HUES48 (cell line): ENCODE measurements at regions not wholly inside any gene's neighbourhood (a gene's known extent, or its start where the extent isn't known, plus 50 kb on each side); places are given as distances from the start of the nearest gene placed in this dataset.

Experiments used
- H3K27ac ChIP-seq: one replicate; pipeline ENCODE4 v1.7.0; 2013; ENCODE audit warnings: low read depth, low read length, inconsistent platforms
- H3K27me3 ChIP-seq: 2 replicates; pipeline ENCODE4 v1.6.1; 2013; ENCODE audit warnings: mild to moderate bottlenecking, low read length; ENCODE audit not compliant: control insufficient read depth, insufficient read depth
- H3K36me3 ChIP-seq: 2 replicates; pipeline ENCODE4 v1.6.1; 2013; ENCODE audit warnings: low read length; ENCODE audit not compliant: control insufficient read depth, insufficient read depth
- H3K4me1 ChIP-seq: 2 replicates; pipeline ENCODE4 v1.6.1; 2013; ENCODE audit warnings: mild to moderate bottlenecking, low read length; ENCODE audit not compliant: control insufficient read depth, insufficient read depth
- H3K4me3 ChIP-seq: 2 replicates; pipeline ENCODE4 v1.5.1; 2013; ENCODE audit warnings: mild to moderate bottlenecking, low read depth, low read length
- H3K9ac ChIP-seq: 2 replicates; pipeline ENCODE4 v1.6.1; 2013; ENCODE audit warnings: mild to moderate bottlenecking, low read depth, low read length, moderate library complexity
- H3K9me3 ChIP-seq: 2 replicates; pipeline ENCODE4 v1.6.1; 2013; ENCODE audit warnings: low read length; ENCODE audit not compliant: control insufficient read depth, insufficient read depth

GRCh38 chr18:38900445-38900844, 1334.8 kb upstream of the CELF4 start:
- no peak overlapping the region for H3K9ac ChIP-seq
- H3K4me3 ChIP-seq, result no peak overlapping the region
- no peaks in the 10 kb centered on the region for H3K9me3 ChIP-seq
- no peaks in the 10 kb centered on the region for H3K27me3 ChIP-seq
- peaks cover 5% of the 10 kb centered on the region for H3K4me1 ChIP-seq
- H3K27ac ChIP-seq, result no peak overlapping the region
- no peaks in the 10 kb centered on the region for H3K36me3 ChIP-seq

- Histone ChIP-seq H3K36me3 (no peaks in the 10 kb centered on the region), H3K27ac (no peak overlapping the region), H3K9me3 (no peaks in the 10 kb centered on the region), H3K27me3 (no peaks in the 10 kb centered on the region), H3K9ac (no peak overlapping the region), H3K4me3 (no peak overlapping the region), H3K4me1 (peaks cover 5% of the 10 kb centered on the region)
These were observed 1334.4 kb upstream of the CELF4 start for GRCh38 chr18:38900031-38900430.

DNA sequence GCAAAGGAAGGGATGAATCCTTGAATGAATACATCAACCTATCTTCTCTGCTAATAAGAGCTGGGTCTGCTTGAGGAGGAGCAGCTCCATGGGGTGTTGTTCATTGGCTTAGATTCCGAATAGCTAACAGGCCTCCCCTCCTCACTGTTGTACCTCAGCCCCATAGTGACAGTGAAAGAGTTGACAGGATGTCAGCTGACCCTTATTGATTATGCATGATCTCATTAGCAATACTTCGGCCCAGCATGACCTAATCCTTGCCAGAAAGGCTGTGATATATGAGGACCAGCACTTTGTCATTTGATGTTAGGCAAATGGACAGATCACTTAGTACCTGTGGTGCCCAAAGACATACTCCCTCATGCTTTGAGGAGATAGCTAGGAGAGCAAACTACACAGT, 1333.7 kb upstream of the CELF4 start:
- Histone ChIP-seq H3K27me3 (no peaks in the 10 kb centered on the region), H3K4me1 (peaks cover 5% of the 10 kb centered on the region), H3K9ac (no peak overlapping the region)

DNA sequence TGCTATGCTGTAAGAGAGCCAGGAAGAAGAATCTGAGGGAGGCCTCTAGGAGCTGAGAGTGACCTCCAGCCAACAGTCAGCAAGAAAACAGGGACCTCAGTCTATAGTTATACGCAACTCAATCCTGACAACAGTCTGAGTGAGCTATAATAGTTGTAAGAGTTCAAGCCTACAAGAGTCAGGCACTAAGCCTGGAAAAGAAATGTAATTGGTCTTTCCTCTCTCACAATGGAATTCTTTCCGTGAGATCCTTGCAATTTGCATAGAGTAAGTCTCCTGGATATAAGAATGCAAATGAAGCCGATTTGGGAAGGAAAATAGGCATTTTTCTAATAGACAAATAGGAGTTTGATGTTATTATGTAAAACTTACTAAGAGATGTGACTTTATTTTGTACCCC, 1332.6 kb upstream of the CELF4 start:
- no peaks in the 10 kb centered on the region for H3K36me3 ChIP-seq
- H3K4me1 ChIP-seq, result peaks cover 5% of the 10 kb centered on the region
- no peaks in the 10 kb centered on the region for H3K27me3 ChIP-seq
- H3K9ac ChIP-seq, result no peak overlapping the region
- no peaks in the 10 kb centered on the region for H3K9me3 ChIP-seq
- H3K27ac ChIP-seq, result no peak overlapping the region
- no peak overlapping the region for H3K4me3 ChIP-seq

More for the DNA sequence above, 1333.7 kb upstream of the CELF4 start:
- H3K9me3 ChIP-seq, result no peaks in the 10 kb centered on the region
- no peak overlapping the region for H3K4me3 ChIP-seq
- H3K36me3 ChIP-seq, result no peaks in the 10 kb centered on the region
- no peak overlapping the region for H3K27ac ChIP-seq

- H3K4me1 ChIP-seq, result peaks cover 5% of the 10 kb centered on the region
These were observed 1330.0 kb upstream of the CELF4 start for GRCh38 chr18:38895560-38895959.

DNA sequence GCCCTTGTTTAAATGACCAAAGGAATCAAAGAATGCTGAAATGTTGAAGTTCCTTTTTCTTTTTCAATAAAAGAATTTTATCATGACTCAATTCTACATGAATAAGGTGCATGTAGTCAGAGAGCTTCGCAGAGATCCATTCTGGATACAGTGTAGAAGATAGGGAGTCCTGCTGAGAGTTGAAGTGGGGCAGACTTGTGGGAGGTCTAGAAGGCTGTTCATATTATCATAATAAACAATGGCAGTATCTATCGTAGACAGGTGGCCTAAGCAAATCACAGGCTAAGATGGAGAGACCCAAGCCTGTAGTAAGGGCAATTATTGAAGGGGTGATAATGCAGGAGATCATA, 1322.0 kb upstream of the CELF4 start:
- Histone ChIP-seq H3K9me3 (no peaks in the 10 kb centered on the region), H3K4me1 (peaks cover 9% of the 10 kb centered on the region; the same call in 1 of the 2 replicates), H3K27me3 (no peaks in the 10 kb centered on the region), H3K4me3 (no peak overlapping the region), H3K36me3 (no peaks in the 10 kb centered on the region), H3K27ac (no peak overlapping the region), H3K9ac (no peak overlapping the region)

More at GRCh38 chr18:38895560-38895959, 1330.0 kb upstream of the CELF4 start:
- Histone ChIP-seq H3K36me3 (no peaks in the 10 kb centered on the region), H3K4me3 (no peak overlapping the region), H3K9me3 (no peaks in the 10 kb centered on the region), H3K27ac (no peak overlapping the region), H3K9ac (no peak overlapping the region), H3K27me3 (no peaks in the 10 kb centered on the region)

GRCh38 chr18:38886861-38887670, 1321.5 kb upstream of the CELF4 start:
- H3K4me1 ChIP-seq, result peaks cover 9% of the 10 kb centered on the region; the same call in 1 of the 2 replicates
- no peaks in the 10 kb centered on the region for H3K27me3 ChIP-seq
- no peak overlapping the region for H3K4me3 ChIP-seq
- H3K9me3 ChIP-seq, result no peaks in the 10 kb centered on the region
- H3K27ac ChIP-seq, result no peak overlapping the region
- H3K36me3 ChIP-seq, result no peaks in the 10 kb centered on the region
- H3K9ac ChIP-seq, result no peak overlapping the region

DNA sequence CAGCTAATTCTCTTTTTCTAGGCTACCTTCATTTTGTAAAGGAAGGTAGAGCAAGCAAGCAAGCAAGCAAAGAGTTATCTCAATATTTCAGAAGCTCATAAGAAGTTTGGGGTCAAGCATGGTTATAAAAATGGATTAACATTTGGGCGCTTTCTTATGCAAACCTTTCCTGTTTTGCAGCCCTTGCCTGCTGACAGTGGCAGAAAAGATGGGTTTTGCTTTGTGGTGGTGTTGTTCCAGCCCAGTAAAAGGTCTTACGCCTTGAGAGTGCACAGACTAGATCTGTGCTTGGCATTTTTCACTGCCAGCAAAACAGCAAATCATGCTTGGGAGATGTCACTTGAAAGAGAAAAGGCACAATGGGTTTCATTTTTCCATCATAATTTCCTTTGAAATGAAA, 1320.6 kb upstream of the CELF4 start:
- no peak overlapping the region for H3K4me3 ChIP-seq
- no peaks in the 10 kb centered on the region for H3K27me3 ChIP-seq
- peaks cover 9% of the 10 kb centered on the region; the same call in 1 of the 2 replicates for H3K4me1 ChIP-seq
- no peak overlapping the region for H3K9ac ChIP-seq
- H3K36me3 ChIP-seq, result no peaks in the 10 kb centered on the region
- no peak overlapping the region for H3K27ac ChIP-seq
- H3K9me3 ChIP-seq, result no peaks in the 10 kb centered on the region

DNA sequence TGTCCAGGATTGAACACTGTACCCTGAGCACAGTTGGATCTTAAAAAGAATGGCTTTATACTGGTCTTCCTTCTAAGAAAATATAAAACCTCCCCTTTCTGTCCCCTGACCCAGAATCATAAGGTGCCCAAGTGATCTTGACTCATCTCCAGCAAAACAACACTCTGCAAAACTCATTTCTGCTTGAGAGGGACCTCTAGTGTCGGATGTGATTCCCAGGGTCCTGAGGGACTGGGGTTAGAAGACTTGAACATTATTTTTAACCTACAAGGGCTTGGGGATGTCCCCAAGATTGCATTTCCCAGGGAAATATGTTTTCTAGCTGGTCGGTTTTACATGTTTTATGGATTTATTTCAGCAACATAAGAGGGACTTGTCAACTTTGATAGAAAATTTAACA, 1318.5 kb upstream of the CELF4 start:
- Histone ChIP-seq H3K27me3 (no peaks in the 10 kb centered on the region), H3K4me1 (peaks cover 13% of the 10 kb centered on the region), H3K9me3 (no peaks in the 10 kb centered on the region), H3K4me3 (no peak overlapping the region), H3K27ac (no peak overlapping the region), H3K36me3 (no peaks in the 10 kb centered on the region), H3K9ac (no peak overlapping the region)

DNA sequence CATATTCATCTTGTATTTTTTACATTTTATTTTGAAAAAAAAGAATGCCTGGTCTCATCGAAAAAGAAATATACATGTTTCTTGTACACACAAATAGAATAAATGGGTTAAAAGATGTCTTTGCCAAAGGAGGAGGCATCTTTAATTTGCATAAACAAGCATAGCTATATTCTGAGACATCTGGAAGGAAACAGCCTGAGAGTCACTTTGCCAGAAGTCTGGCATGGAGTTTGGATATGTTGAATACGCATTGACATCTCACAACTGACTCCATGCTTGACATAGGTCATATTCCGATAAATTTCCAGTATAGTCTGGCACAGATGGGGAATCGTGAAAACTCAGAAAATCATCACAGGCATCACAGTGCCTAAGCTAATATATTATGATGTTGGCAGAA, 1317.5 kb upstream of the CELF4 start:
- Histone ChIP-seq H3K4me1 (peaks cover 13% of the 10 kb centered on the region), H3K9ac (no peak overlapping the region), H3K4me3 (no peak overlapping the region), H3K36me3 (no peaks in the 10 kb centered on the region), H3K27me3 (no peaks in the 10 kb centered on the region), H3K9me3 (no peaks in the 10 kb centered on the region), H3K27ac (no peak overlapping the region)

DNA sequence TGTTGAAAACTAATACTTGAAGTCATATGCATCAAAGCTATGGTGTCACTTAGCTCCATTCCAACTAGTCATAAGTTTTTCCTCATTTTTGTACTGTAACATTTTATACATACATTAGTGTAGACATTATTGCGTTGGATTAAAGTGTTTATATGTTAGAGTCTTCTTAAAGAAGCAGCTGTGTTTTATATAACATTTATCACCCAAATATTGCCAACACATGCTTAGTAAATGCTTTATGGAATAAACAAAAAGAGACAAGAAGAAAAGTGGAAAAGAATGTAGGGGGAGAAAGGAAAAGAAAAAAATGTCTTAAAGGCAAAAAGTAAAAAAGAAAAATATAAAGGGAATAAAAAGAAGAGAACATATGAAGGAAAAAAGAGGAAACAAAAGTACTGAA, 1314.3 kb upstream of the CELF4 start:
- no peaks in the 10 kb centered on the region for H3K9me3 ChIP-seq
- no peak overlapping the region for H3K9ac ChIP-seq
- no peaks in the 10 kb centered on the region for H3K36me3 ChIP-seq
- H3K4me1 ChIP-seq, result peaks cover 5% of the 10 kb centered on the region; the same call in 1 of the 2 replicates
- no peaks in the 10 kb centered on the region for H3K27me3 ChIP-seq
- no peak overlapping the region for H3K27ac ChIP-seq
- no peak overlapping the region for H3K4me3 ChIP-seq
